ENCODE measurements at regions not wholly inside any gene's neighbourhood (a gene's known extent, or its start where the extent isn't known, plus 50 kb on each side); places are given as distances from the start of the nearest gene placed in this dataset.

DNA sequence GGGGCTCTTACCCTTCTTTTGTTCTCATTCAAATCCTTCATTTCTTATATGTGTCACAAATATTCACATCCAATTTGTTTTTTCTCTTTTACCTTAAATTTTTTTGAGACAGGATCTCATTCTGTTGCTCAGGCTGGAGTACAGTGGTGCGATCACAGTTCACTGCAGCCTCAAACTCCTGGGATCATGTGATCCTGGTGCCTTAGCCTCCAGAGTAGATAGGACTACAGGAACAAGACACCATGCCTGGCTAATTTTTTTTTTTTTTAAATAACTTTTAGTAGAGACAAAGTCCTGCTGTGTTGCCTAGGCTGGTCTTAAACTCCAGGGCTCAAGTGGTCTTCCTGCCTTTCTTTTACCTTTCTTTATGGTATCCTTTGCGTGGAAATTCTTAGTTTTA is 66.5 kb downstream of the POLR2M start:
- Histone ChIP-seq H2BK120ac (replicated peaks; ENCODE audit: low read depth, low read length) (no peak overlapping the region), H2BK20ac (ENCODE audit: low read length) (no peak overlapping the region), H3K27me3 (replicated peaks in 1 of 4; ENCODE audit: control insufficient read depth in 3 of 4, extremely low read depth in 1 of 4, insufficient read depth in 3 of 4, low read length in 3 of 4) (no peaks in the 10 kb centered on the region), H3K9ac (replicated peaks in 1 of 4; ENCODE audit: extremely low read depth in 1 of 4, low read depth in 3 of 4, low read length in 3 of 4) (no peak overlapping the region), H3K36me3 (ENCODE audit: control insufficient read depth in 2 of 4, insufficient read depth in 4 of 4, low read length in 3 of 4) (no peaks in the 10 kb centered on the region; a peak in 1 of 8 replicates), H3K4ac (replicated peaks; ENCODE audit: insufficient read length, low read depth, low read length) (no peak overlapping the region), H3K4me2 (ENCODE audit: insufficient read depth in 1 of 2, low read depth in 2 of 2, low read length in 2 of 2) (no peak overlapping the region), H2BK15ac (ENCODE audit: low read length) (no peak overlapping the region), H3K9me3 (ENCODE audit: insufficient read depth in 2 of 2, low read depth in 1 of 2, low read length in 1 of 2) (no peaks in the 10 kb centered on the region), H4K8ac (ENCODE audit: extremely low read depth, insufficient read depth, low read length) (no peak overlapping the region), H3K79me2 (ENCODE audit: control insufficient read depth in 1 of 2, insufficient read depth in 2 of 2, low read length in 2 of 2) (no peaks in the 10 kb centered on the region), H2BK5ac (ENCODE audit: low read depth, low read length) (no peak overlapping the region), H2BK12ac (ENCODE audit: low read depth, low read length) (no peak overlapping the region), H3K18ac (ENCODE audit: extremely low read depth, low read length) (no peak overlapping the region), H3K23ac (ENCODE audit: insufficient read length) (no peak overlapping the region), H3K79me1 (ENCODE audit: low read depth, low read length) (no peaks in the 10 kb centered on the region), H3K14ac (ENCODE audit: insufficient read length) (no peak overlapping the region), H2AFZ (ENCODE audit: low read length) (no peak overlapping the region), H4K91ac (replicated peaks; ENCODE audit: insufficient read length, low read length) (no peak overlapping the region), H4K5ac (ENCODE audit: insufficient read length, low read depth, low read length) (no peak overlapping the region), H3K23me2 (ENCODE audit: low read depth, low read length) (no peaks in the 10 kb centered on the region), H2AK5ac (ENCODE audit: low read depth, low read length) (no peak overlapping the region), H3K27ac (ENCODE audit: low read depth, low read length) (no peak overlapping the region), H3K56ac (replicated peaks; ENCODE audit: insufficient read length, low read depth, low read length) (no peak overlapping the region), H4K20me1 (replicated peaks in 1 of 2; ENCODE audit: control insufficient read depth in 1 of 2, insufficient read depth in 2 of 2, low read length in 2 of 2) (no peaks in the 10 kb centered on the region), H3K4me1 (replicated peaks in 1 of 4; ENCODE audit: control insufficient read depth in 3 of 4, insufficient read depth in 4 of 4, low read length in 3 of 4) (peaks cover 0 to 7% (median 5%) of the 10 kb centered on the region in 4 experiments; a peak in 3 of 7 replicates), H3K4me3 (ENCODE audit: extremely low read depth in 1 of 4, insufficient read depth in 2 of 4, low read depth in 3 of 4, low read length in 4 of 4) (no peak overlapping the region)
- ChIA-PET CTCF (ENCODE audit: partially characterized antibody) (no interaction called here), POLR2A (ENCODE audit: partially characterized antibody) (no interaction called here)
- FAIRE-seq, result no peak
- DNase-seq (ENCODE audit: low read depth in 1 of 2, low spot score in 2 of 2), result no peak
- 94% methylated on average over 2 of the region's 2 CpGs; no CpG with 5 or more reads in 1 of the 2 experiments for WGBS, 2 experiments (ENCODE audit: extremely low coverage in 1 of 2, insufficient coverage in 1 of 2, insufficient read length in 1 of 2, insufficient replicate concordance in 2 of 2, low coverage in 1 of 2, low lambda C conversion rate in 2 of 2, missing lambda C conversion rate in 1 of 2)
- TF ChIP-seq JUN (IDR thresholded peaks at IDR 0.05; ENCODE audit: low read depth, low read length) (no peak), SP4 (IDR thresholded peaks at IDR 0.05; ENCODE audit: low read length) (no peak), SIRT6 (IDR thresholded peaks at IDR 0.05; ENCODE audit: low read length) (no peak), MAFK (IDR thresholded peaks at IDR 0.05; ENCODE audit: low read depth, low read length) (no peak), BCL11A (IDR thresholded peaks at IDR 0.05; ENCODE audit: low read depth in 2 of 2, low read length in 2 of 2) (no peak), CTBP2 (IDR thresholded peaks at IDR 0.05; ENCODE audit: borderline replicate concordance, insufficient read depth, insufficient read length, low read length) (no peak), POLR2A (IDR thresholded peaks at IDR 0.05; ENCODE audit: control extremely low read depth in 1 of 2, low read depth in 2 of 2, low read length in 2 of 2) (no peak), SP2 (IDR thresholded peaks at IDR 0.05; ENCODE audit: low read length) (no peak), KDM5A (IDR thresholded peaks at IDR 0.05; ENCODE audit: low read length) (no peak)
- TF ChIP-seq, protein P1, sequence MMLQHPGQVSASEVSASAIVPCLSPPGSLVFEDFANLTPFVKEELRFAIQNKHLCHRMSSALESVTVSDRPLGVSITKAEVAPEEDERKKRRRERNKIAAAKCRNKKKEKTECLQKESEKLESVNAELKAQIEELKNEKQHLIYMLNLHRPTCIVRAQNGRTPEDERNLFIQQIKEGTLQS (IDR thresholded peaks at IDR 0.05; ENCODE audit: insufficient read depth, low read depth, low read length), result no peak

Measured in H1 (cell line).